Fibroblast of skin of scalp (primary cell): ENCODE measurements at regions not wholly inside any gene's neighbourhood (a gene's known extent, or its start where the extent isn't known, plus 50 kb on each side); places are given as distances from the start of the nearest gene placed in this dataset.
"Not testable (repeated sequence)": the region's sequence is repeated elsewhere in the genome, so short reads cannot be mapped to it uniquely, and the experiment has no call there.

Experiments
- DNase-seq: peaks from one replicate; pipeline ENCODE4 v3.0.0-alpha.2; 2013

- no peak for DNase-seq
Measured at GRCh38 chr16:46519063-46519462, 102.1 kb downstream of the SHCBP1 start.

DNA sequence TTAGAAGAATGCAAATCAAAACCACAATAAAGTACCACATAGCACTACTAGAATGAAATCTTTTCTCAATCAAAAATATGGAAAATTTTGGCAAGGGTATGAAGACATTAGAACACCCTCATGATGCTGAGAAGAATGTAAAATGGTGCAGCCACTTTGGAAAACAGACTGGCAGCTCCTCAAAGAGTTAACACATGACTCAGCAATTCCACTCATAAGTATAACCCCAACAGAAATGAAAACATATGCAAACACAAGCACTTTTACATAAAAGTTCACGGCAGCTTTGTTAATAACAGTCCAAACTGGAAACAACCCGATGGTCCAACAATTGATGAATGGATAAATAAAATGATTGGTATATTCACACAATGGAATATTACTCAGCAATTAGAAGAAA is 124.5 kb downstream of the SHCBP1 start:
- no peak for DNase-seq

GRCh38 chr16:46482895-46483294 is 138.3 kb downstream of the SHCBP1 start:
- no peak for DNase-seq

DNA sequence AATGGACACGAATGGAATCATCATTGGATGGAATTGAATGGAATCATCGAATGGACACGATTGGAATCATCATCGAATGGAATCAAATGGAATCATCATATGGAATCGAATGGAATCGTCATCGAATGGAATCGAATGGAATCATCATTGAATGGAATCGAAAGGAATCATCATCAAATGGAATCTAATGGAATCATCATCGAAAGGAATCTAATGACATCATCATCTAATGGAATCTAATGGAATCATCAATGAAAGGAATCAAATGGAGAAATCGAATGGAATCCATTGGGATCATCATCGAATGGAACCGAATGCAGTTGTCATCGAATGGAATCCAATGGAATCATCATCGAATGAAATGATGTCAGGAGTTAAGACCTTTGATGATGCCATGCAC is 154.9 kb downstream of the SHCBP1 start:
- no peak for DNase-seq

- not testable (repeated sequence) for DNase-seq
Measured at GRCh38 chr16:46454801-46455200, 166.4 kb downstream of the SHCBP1 start.

GRCh38 chr16:46428108-46429061 is 192.8 kb downstream of the SHCBP1 start:
- no peak for DNase-seq

DNA sequence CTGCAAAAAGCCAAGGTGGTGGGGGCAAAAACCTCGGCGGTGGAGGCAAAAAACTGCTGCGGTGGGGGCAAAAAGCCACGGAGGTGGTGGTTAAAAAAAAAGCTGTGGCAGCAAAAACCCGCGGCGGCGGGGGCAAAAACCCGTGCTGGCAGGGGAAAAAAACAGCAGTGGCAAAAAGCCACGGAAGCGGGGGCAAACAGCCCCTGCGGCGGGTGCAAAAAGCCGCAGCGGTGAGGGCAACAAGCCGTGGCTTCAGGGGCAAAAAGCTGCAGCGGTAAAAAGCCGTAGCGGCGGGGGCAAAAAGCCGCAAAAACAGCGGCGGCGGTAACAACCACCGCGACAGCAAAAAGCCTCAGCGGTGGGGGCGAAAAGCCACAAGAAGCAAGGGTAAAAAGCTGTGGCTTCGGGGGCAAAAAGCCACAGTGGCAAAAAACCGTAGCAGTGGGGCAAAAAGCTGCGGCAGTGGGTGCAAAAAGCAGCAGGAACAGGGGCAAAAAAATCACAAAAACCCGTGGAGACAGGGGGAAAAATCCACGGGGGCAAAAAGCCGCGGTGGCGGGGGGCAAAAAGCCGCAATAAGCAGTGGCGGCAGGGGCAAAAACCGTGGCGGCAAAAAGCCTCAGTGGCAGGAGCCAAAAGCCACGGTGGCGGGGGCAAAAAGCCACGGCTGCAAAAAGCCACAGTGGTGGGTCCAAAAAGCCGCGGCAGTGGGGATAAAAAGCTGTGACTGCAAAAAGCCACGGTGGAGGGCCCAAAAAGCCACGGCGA is 193.7 kb downstream of the SHCBP1 start:
- DNase-seq: no peak

GRCh38 chr16:46426336-46426735 is 194.8 kb downstream of the SHCBP1 start:
- no peak for DNase-seq

- no peak for DNase-seq
Measured at GRCh38 chr16:46404028-46404427, 217.2 kb downstream of the SHCBP1 start.

DNA sequence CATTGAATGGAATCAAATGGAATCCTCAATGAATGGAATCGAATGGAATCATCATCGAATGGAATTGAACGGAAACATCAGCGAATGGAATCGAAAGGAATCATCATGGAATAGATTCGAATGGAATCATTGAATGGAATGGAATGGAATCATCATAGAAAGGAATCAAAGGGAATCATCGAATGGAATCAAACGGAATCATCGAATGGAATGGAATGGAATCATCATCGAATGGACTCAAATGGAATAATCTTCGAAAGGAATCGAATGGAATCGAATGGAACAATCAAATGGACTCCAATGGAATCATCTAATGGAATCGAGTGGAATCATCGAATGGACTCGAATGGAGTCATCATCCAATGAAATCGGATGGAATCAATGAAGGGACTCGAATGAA is 222.6 kb downstream of the SHCBP1 start:
- DNase-seq: not testable (repeated sequence)

DNA sequence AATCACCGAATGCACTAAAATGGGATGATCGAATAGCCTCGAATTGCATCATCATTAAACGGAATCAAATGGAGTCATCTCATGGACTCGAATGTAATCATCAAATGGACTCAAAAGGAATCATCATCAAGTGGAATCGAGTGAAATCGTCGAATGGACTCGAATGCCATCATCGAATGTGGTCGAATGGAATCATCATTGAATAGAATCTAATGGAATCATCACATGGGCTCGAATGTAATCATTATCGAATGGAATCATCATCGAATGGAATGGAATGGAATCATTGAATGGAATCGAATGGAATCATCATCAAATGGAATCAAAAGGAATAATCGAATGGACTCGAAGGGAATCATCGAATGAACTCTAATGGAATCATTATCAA is 224.3 kb downstream of the SHCBP1 start:
- not testable (repeated sequence) for DNase-seq

- not testable (repeated sequence) for DNase-seq
Measured at GRCh38 chr16:46396131-46396882, 224.9 kb downstream of the SHCBP1 start.

DNA sequence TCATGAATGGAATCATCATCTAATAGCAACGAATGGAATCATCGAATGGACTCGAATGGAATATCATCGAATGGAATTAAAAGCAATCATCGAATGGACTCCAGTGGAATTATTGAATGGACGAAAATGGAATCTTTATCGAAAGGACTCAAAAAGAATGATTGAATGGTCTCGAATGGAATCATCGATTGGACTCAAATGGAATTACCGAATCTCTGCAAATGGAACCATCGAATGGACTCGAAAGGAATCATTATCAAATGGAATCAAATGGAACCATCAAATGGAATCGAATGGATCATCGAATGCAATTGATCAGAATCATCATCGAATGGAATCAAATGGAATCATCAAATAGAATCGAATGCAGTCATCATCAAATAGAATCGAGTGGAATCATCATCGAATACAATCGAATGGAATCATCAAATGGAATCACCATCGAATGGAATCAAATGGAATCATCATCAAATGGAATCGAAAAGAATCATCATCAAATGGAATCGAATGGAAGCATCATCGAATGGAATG is 225.7 kb downstream of the SHCBP1 start:
- DNase-seq: peak; percentile 20

GRCh38 chr16:46394963-46395362 is 226.2 kb downstream of the SHCBP1 start:
- not testable (repeated sequence) for DNase-seq

DNA sequence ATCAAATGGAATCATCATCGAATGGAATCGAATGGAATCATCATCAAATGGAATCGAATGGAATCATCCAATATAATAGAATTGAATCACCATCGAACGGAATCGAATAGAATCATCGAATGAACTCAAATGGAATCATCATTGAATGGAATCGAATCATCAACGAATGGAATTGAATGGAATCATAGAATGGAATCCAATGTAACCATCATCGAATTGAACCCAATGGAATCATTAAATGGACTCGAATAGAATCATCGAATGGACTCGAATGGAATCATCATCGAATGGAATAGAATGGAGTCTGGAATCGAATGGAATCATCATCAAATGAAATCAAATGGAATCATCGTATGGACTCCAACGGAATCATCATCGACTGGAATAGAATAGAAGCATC is 227.0 kb downstream of the SHCBP1 start:
- DNase-seq: not testable (repeated sequence)

DNA sequence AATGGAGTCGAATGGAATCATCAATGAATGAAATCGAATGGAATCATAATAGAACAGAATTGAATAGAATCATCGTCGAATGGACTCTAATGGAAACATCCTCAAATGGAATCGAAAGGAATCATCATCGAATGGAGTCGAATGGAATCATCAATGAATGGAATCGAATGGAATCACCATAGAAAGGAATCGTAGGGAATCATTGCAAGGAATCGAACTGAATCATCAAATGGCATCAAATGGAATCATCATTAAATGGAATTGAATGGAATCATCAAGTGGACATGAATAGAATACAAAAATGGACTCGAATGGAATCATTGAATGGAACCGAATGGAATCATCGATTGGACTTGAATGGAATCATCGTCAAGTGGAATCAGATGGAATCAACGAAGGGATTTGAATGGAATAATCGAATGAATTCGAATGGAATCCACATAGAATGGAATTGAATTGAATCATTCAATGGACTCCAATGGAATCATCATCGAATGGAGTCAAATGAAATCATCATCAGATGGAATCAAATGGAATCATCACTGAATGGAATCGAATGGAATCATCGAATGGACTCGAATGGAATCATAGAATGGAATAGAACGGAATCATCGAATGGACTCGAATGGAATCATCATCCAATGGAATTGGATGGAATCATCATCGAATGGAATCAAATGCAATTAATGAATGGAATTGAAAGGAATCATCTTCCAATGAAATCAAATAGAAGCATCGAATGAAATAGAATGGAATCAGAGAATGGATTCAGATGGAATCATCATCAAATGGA is 228.1 kb downstream of the SHCBP1 start:
- not testable (repeated sequence) for DNase-seq

- not testable (repeated sequence) for DNase-seq
Measured at GRCh38 chr16:46390660-46391462, 230.3 kb downstream of the SHCBP1 start.

- DNase-seq: peak; percentile 79
Measured at GRCh38 chr16:46389561-46390041, 231.6 kb downstream of the SHCBP1 start.

DNA sequence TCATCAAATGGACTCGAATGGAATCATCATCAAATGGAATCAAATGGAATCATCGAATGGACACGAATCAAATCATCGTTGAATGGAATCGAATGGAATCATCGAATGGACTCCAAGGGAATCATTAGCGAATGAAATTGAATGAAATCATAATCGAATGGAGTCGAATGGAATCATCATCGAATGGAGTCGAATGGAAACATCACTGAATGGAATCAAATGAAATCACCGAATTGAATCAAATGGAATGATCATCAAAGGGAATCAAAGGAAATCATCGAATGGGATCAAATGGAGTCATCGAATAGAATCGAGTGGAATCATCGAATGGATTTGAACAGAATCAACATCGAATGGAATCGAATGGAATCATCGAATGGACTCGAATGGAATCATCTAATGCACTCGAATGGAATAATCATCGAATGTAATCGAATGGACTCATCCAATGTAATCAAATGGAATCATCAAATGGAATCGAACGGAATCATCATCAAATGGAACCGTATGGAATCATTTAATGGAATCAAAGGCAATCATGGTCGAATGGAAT is 232.2 kb downstream of the SHCBP1 start:
- DNase-seq: not testable (repeated sequence)

- DNase-seq: not testable (repeated sequence)
Measured at GRCh38 chr16:46388354-46388753, 232.8 kb downstream of the SHCBP1 start.
